ENCODE measurements at regions not wholly inside any gene's neighbourhood (a gene's known extent, or its start where the extent isn't known, plus 50 kb on each side); places are given as distances from the start of the nearest gene placed in this dataset.

DNA sequence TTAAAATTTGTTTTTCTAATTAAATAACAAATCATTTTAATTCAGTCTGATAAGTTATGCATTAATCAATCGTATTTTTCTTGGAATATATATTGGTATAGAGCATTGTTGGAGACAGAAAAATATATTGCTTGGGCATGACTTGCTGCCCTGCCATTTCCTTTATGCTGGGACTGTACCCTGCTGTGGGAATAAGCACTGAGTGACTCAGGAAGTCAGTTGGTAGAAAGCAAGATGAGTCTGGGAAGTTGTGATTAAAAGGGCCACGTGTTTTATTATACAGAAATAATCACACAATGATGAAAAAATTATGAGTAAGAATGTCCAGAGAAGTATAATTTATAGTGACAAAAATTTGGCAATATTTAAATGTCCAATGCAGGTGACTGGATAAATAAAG is 139.5 kb downstream of the KIF18A start:
- no peaks in the 10 kb centered on the region for H3K9me3 ChIP-seq (ENCODE audit: control insufficient read depth, insufficient read depth, low read depth, low read length)
- TF ChIP-seq, protein P1, sequence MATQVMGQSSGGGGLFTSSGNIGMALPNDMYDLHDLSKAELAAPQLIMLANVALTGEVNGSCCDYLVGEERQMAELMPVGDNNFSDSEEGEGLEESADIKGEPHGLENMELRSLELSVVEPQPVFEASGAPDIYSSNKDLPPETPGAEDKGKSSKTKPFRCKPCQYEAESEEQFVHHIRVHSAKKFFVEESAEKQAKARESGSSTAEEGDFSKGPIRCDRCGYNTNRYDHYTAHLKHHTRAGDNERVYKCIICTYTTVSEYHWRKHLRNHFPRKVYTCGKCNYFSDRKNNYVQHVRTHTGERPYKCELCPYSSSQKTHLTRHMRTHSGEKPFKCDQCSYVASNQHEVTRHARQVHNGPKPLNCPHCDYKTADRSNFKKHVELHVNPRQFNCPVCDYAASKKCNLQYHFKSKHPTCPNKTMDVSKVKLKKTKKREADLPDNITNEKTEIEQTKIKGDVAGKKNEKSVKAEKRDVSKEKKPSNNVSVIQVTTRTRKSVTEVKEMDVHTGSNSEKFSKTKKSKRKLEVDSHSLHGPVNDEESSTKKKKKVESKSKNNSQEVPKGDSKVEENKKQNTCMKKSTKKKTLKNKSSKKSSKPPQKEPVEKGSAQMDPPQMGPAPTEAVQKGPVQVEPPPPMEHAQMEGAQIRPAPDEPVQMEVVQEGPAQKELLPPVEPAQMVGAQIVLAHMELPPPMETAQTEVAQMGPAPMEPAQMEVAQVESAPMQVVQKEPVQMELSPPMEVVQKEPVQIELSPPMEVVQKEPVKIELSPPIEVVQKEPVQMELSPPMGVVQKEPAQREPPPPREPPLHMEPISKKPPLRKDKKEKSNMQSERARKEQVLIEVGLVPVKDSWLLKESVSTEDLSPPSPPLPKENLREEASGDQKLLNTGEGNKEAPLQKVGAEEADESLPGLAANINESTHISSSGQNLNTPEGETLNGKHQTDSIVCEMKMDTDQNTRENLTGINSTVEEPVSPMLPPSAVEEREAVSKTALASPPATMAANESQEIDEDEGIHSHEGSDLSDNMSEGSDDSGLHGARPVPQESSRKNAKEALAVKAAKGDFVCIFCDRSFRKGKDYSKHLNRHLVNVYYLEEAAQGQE (IDR thresholded peaks at IDR 0.05; ENCODE audit: insufficient read depth in 1 of 2, low read depth in 2 of 2, low read length in 1 of 2): no peak
- TF ChIP-seq, protein P2, sequence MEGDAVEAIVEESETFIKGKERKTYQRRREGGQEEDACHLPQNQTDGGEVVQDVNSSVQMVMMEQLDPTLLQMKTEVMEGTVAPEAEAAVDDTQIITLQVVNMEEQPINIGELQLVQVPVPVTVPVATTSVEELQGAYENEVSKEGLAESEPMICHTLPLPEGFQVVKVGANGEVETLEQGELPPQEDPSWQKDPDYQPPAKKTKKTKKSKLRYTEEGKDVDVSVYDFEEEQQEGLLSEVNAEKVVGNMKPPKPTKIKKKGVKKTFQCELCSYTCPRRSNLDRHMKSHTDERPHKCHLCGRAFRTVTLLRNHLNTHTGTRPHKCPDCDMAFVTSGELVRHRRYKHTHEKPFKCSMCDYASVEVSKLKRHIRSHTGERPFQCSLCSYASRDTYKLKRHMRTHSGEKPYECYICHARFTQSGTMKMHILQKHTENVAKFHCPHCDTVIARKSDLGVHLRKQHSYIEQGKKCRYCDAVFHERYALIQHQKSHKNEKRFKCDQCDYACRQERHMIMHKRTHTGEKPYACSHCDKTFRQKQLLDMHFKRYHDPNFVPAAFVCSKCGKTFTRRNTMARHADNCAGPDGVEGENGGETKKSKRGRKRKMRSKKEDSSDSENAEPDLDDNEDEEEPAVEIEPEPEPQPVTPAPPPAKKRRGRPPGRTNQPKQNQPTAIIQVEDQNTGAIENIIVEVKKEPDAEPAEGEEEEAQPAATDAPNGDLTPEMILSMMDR (IDR thresholded peaks at IDR 0.05): no peak
- TF ChIP-seq TCF7L2 (IDR thresholded peaks at IDR 0.05; ENCODE audit: low read depth, low read length): no peak
- no peak for TF ChIP-seq POLR2AphosphoS5 (IDR thresholded peaks at IDR 0.05; ENCODE audit: low read depth, low read length)
- TF ChIP-seq SIN3A (IDR thresholded peaks at IDR 0.05; ENCODE audit: borderline replicate concordance, insufficient read depth, low read depth, low read length): no peak
- H3K4me3 ChIP-seq (ENCODE audit: low read depth in 2 of 2, low read length in 2 of 2): no peak overlapping the region
- in situ Hi-C loops (cut with HindIII; ENCODE audit: low pct_unique_long_range_greater_than_20kb, low sequenced_read_pairs): no loop called here
- H3K36me3 ChIP-seq (ENCODE audit: control insufficient read depth, insufficient read depth, low read length): no peaks in the 10 kb centered on the region
- no peaks in the 10 kb centered on the region for H3K4me1 ChIP-seq (ENCODE audit: control insufficient read depth, insufficient read depth, low read length)
- no peaks in the 10 kb centered on the region for H3K27me3 ChIP-seq (ENCODE audit: control insufficient read depth, insufficient read depth, low read length)
- CTCF ChIA-PET: no interaction called here
- POLR2A ChIA-PET: no interaction called here
- no TSS peak for BruUV-seq (replicated peaks)
- DNase-seq (ENCODE audit: low read depth, low spot score) (no peak), ATAC-seq (no peak)
- no peak overlapping the region for H3K27ac ChIP-seq (ENCODE audit: low read length)
- intact Hi-C loops (cut with micrococcal nuclease; ENCODE audit: unreplicated experiment): no loop called here

DNA sequence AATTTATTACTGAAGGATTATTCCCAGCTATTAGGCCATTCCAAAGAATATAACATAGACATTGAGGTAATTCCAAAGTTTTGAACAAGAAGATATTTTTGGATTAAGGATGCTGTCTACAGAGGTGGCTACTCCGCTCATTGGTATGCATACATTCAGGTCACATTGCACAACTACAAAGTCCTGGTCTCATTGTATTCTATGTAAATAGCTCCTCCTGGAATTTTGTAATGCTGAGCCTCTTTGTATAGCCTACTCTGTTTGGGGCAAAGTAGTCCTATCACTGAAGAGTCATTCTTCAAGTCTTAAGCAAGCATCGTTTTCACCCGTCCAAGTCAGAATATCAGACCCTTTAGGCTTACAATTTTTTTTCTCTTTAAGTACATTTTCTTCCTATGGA is 142.4 kb downstream of the KIF18A start:
- no peak for ATAC-seq
- TF ChIP-seq SIN3A (IDR thresholded peaks at IDR 0.05; ENCODE audit: borderline replicate concordance, insufficient read depth, low read depth, low read length): no peak
- TF ChIP-seq TCF7L2 (IDR thresholded peaks at IDR 0.05; ENCODE audit: low read depth, low read length): no peak
- TF ChIP-seq POLR2AphosphoS5 (IDR thresholded peaks at IDR 0.05; ENCODE audit: low read depth, low read length): no peak
- TF ChIP-seq, protein P2 (IDR thresholded peaks at IDR 0.05): no peak
- no TSS peak for BruUV-seq (replicated peaks)

More for the DNA sequence above, 142.4 kb downstream of the KIF18A start:
- Histone ChIP-seq H3K4me1 (ENCODE audit: control insufficient read depth, insufficient read depth, low read length) (no peaks in the 10 kb centered on the region), H3K4me3 (ENCODE audit: low read depth in 2 of 2, low read length in 2 of 2) (no peak overlapping the region), H3K27me3 (ENCODE audit: control insufficient read depth, insufficient read depth, low read length) (no peaks in the 10 kb centered on the region), H3K36me3 (ENCODE audit: control insufficient read depth, insufficient read depth, low read length) (no peaks in the 10 kb centered on the region), H3K27ac (ENCODE audit: low read length) (no peak overlapping the region), H3K9me3 (ENCODE audit: control insufficient read depth, insufficient read depth, low read depth, low read length) (no peaks in the 10 kb centered on the region)
- in situ Hi-C loops (cut with HindIII; ENCODE audit: low pct_unique_long_range_greater_than_20kb, low sequenced_read_pairs): no loop called here
- CTCF ChIA-PET: no interaction called here
- intact Hi-C loops (cut with micrococcal nuclease; ENCODE audit: unreplicated experiment): no loop called here
- POLR2A ChIA-PET: no interaction called here
- DNase-seq (ENCODE audit: low read depth, low spot score): no peak
